SKM-1 treated with dmso at 0.1 percent for 144 hours (cell line): ENCODE measurements at regions not wholly inside any gene's neighbourhood (a gene's known extent, or its start where the extent isn't known, plus 50 kb on each side); places are given as distances from the start of the nearest gene placed in this dataset.
A peak's percentile ranks its signal among the peaks of the same experiment; 100 is the strongest.

Experiments used
- DNase-seq: peaks from one replicate; lab custom pipeline; 2025; ENCODE audit not compliant: unreplicated experiment; lab: John Stamatoyannopoulos, UW

DNA sequence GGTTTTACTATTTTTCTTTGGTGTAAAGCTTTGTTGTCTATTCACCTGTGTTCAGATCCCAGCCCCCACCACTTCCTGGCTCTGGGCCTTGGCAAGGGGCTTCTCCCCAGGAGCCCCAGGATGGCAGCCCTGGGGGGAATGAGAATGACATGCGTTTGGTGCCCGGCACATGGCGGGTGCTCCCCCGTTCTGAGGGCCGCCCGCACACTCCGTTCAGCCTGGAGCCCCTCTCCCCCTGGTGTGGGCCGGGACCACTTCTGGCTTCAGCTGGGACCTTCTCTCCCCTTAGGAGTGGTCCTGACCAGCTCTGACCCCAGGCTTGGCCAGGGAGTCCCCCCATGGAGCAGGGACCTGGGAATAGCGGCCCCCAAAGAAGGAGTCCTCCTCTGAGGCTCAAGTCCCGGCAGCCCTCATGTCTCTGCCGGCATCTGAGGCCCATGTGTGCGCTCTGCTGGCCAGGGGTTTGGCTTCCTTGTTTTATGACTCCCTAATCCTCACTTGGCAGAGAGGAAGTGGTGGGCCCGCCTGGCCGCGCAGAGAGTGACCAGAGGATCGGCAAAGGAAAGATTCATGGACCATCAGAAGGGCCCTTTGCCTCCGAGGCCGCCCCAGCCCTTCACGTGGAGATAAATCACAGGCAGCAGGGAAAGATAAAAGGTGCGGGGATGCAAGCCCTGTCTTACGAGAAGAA, 57.0 kb upstream of the LMX1B start:
- DNase-seq, result no peak

DNA sequence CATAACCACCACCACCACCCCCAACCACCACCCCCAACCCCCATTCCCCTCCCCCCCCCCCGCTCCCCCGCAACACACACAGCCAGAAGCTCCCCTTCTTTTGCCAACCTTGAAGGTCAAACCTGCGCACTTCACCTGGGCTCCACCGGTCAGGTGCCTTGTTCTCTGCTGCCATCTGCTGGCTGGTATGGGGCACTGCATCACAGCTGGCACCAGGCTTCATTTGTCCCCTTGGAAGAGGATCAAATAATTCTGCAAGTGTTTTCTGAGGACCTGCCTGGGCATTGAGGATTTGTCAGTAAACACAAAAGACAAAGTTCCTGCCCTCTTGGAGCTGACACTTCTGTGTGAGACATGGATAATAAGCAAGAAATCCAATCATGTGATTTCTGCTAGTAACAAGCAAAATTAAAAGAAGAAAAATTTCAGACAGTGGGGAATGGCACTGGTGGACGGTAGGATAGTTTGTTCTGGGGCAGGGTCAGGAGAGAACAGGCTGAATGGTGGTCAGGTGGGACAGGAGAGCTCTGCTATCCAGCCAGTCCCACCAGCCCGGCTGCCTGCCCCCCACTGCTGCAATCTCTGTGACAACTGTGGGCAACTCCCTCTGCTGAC, 55.6 kb upstream of the LMX1B start:
- DNase-seq, result no peak

DNA sequence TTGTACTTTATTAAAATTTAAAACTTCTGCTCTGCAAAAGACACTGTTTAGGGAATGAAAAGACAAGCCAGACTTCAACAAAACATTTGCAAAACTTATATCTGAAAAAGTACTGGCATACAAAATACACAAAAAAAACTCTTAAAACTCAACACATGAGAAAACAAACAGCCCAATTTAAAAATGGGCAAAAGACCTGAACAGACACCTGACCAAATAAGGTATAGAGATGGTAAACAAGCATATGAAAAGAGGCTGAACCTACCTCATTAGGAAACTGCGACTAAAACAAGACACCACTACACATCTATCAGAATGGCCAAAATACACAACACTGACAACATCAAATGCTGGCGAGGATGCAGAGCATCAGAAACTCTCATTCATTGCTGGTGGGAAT, 54.4 kb upstream of the LMX1B start:
- DNase-seq, result no peak

DNA sequence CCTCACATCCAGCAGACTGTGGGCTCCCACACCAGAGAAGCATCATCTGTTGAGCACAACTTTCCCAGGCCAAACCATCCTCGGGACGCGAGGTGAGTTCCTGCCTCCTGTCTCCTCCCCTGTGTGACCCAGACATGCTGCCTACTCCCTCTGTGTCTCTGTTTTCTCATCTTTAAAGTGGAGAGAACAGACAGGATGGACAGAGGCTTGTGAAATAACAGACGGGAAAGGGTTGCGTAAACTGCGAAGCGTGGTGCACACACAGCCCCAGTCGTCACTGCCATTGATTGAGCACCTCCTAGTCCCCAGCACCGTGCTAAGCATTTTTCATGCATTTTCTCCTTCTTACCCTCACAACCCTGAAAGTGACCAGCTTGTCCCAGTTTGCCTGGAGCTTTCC, 52.1 kb upstream of the LMX1B start:
- DNase-seq, result peak; percentile 70

DNA sequence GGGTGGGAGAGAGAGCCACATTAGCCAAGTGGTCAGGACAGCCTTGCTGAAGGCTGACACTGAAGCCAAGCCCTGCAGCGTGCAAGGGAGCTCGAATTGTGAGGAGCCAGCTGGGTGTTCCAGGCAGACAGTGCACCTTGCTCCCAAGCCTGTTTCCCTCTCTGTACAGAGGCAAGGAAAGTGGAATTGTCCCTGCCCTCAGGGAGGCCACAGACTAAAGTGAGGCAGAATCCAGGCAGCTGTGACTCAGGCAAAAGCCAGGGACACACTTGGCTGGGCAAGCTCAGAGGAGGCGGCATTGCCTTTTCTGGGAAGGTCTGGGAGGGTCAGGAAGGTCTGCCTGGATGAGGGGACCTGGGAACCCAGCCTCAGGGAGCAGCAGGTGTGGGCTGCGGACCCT, 50.2 kb upstream of the LMX1B start:
- no peak for DNase-seq
